SW 1271 (cell line): ENCODE measurements at regions not wholly inside any gene's neighbourhood (a gene's known extent, or its start where the extent isn't known, plus 50 kb on each side); places are given as distances from the start of the nearest gene placed in this dataset.
A peak's percentile ranks its signal among the peaks of the same experiment; 100 is the strongest.

Experiments
- DNase-seq, 2 experiments: peaks; one replicate each; lab custom pipeline; 2025; lab: John Stamatoyannopoulos, UW

DNA sequence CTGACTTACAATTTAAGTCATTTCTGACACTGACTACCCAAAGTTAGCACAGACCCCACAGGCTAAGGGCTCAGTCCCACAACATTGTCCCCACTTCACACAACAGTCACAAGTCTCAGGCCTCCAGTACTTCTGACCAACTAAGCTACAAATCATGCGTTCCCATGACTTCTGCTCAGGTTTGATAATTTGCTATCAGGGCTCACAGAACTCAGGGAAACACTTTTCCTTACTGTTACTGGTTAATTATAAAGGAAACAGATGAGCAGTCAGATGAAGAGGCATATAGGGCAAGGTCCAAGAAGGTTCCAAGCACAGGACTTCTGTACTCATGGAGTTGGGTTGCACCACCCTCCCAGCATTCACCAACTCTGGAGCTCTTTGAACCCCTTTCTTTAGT is 151.2 kb upstream of the TNR start:
- DNase-seq: no peak

GRCh38 chr1:175893192-175893591 is 149.8 kb upstream of the TNR start:
- DNase-seq: no peak

DNA sequence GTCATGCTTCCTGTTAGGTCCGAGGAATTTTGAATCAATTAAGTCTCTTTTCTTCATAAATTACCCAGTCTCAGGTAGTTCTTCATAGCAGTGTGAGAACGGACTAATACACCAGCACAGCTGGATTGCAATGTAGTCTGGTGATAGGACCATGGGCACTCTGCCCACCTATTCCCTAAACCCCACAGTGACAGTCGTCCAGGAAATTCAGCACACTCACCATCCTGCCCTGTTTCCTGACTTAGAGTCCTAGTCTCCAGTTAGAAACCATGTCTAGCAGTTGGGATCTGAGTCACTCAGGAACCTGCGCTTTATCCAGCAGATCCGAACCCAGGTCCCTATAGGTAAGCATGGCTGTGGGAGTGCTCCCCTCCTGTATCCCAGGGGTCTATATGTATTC is 149.3 kb upstream of the TNR start:
- no peak for DNase-seq

GRCh38 chr1:175891783-175892309 is 148.5 kb upstream of the TNR start:
- no peak for DNase-seq

DNA sequence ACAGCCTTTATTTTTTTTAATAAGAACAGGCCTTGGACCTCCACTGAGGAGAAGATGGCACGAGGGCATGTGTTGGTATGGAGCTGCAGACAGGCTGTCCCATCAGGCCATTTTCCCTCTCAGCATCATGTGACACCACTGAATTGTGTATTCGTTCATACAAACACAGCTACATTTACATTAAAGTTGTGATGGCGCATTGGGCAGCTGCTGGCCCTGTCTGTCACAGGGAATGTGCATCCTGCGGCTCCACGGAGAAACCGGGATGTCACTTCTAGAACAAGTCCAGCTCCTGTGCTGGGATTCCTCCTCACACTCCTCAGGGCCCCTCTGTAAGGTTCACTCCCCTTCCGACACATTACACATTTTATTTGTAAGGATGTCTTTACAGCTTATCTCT is 147.6 kb upstream of the TNR start:
- DNase-seq: no peak

DNA sequence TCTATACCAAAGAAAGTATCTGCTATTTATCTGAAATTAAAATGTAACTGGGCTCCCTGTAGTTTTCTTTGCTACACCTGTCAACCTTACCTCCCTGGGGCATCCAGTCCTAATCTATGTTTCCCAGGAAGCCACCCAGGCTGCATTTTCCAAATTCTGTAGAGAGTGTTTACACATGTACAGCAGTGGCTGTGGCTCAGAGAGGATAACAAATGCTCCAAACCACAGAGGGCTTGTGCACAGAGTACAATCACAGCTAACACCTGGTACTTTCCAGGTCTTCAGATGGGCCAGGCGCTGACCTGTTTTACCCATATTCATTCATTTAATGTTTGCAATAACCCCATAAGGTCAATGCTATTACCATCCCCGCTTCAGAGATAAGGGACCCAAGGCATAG is 146.5 kb upstream of the TNR start:
- no peak for DNase-seq

DNA sequence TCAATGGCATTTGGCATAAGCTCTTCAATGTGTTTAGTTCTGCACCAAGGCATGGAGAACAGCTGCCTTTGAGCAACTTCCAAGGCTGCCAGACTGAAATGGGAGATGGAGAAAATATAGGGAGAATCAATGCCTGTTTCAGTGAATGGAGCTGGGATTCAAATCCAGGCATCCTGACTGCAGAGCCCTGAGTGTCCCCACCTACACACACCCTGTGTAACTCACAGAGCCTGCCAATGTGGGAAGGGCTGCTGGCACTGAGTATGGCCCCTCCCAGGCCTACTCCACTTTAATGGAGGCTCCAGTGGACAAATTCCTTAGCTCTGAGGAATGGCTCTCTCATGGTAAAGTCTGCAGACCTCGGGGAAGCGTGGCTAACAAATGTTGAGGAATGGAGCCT is 145.6 kb upstream of the TNR start:
- no peak for DNase-seq

- DNase-seq: peak in 1 of 2 experiments; percentile 2
These were observed 144.6 kb upstream of the TNR start for GRCh38 chr1:175887981-175888428.

GRCh38 chr1:175887521-175887920 is 144.1 kb upstream of the TNR start:
- DNase-seq: no peak

- DNase-seq: no peak
These were observed 141.9 kb upstream of the TNR start for GRCh38 chr1:175885326-175885725.

GRCh38 chr1:175884369-175884768 is 141.0 kb upstream of the TNR start:
- no peak for DNase-seq

DNA sequence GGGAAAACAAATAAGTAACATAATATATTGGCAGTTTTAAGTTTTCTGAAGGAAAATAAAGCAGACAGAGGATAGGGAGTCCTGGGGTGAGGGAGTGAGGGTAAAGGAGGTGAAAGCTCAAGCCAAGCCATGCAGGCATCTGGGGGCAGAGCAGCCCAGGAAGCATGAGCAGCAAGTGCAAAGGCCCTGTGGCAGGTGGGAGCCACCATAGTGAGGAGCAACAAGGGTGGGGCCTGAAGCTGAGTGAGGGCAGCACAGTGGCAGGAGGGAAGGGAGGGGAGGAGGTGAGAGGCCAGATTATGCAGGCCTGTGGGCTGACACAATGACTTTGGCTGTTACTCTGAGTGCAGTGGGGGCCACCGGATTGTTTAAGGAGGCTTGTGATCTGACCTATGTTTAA is 138.8 kb upstream of the TNR start:
- no peak for DNase-seq

DNA sequence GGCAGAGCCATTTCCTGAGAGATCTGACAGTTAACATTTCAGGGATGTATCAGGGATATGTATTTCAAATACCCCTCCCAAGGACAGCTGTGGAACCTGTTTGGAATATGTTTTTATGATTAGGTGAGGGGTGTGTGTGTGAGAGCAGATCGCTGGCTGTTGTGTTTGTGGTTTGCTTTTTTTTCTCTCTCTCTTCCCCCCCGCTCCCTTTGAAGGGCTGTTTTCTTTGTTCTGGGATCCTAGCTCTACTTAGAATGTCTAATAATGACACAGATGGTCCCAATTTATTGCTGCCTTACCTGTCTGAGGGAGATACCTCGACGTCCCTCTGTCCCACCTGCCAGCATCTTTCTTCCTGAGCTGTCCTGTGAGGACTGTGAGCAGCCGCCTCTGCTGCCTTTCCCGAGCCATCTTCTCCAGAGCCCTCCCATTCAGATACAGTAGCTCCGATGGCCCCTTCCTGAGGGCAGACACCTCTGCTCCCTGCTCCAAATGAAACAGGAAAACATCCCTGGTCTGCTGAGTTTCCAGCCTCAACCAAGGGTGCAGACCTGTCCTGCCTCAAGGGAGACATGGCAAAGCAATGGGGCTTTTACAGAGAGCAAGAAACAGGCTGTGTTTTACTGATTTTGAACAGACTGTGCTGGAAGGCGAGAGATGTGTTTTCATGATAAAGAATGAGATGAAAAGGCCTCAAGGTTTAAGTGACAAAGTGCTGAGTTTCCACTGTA is 138.0 kb upstream of the TNR start:
- no peak for DNase-seq

DNA sequence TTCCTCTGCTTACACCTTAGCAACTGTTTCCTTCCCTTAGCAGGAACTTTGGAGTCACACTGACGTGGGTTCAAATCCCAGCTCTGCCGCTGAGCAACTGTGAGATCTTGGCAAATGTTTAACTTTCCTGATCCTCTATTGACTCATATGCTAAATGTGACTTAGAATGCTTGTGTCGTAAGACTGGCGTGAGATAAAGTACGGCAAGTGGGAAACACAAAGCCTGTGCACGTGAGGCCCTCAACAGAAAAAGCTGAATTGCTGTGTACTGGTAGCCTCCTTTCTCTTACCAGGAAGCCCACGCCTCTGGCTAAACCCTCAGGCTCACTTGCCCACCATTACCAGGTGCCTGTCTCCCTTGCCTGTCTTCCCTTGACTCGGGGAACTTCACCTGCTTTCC is 135.4 kb upstream of the TNR start:
- no peak for DNase-seq

DNA sequence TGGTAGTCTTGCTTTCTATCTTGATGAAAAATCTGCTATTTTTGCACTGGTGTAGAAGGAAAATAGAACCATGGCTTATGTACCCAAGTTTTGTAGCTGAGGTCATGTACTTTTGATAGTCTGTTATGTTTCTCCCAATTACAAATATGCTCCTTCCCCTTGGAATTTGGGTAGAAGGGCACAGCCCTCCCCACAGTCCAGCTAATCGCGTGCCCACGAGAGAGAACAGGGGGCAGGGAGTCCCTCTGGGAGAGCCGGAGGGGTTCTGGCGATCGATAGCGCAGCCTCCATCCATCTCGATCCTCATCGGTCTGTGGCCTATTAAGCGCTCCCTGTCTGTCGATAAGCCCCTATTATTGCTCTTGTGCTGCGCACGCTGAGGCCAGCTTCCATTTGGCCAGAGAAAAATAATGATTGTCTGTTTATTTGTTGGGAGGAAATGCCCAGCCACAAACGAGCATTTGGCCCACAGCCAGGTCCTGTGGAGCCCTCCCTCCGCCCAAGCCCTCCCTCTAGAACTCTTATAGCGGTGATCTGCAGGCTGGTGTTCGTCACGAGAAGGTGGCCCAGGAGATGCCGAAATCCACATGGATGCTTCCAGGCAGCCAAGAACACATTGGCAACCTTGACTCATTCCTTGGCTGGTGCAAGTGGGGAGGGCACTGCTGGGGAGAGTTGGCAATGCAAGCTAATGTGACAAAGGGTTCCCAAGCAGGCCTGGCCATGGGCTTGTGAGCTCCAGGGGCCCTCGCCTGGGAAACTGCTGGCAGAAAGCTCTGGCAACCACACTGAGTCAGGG is 134.7 kb upstream of the TNR start:
- no peak for DNase-seq

DNA sequence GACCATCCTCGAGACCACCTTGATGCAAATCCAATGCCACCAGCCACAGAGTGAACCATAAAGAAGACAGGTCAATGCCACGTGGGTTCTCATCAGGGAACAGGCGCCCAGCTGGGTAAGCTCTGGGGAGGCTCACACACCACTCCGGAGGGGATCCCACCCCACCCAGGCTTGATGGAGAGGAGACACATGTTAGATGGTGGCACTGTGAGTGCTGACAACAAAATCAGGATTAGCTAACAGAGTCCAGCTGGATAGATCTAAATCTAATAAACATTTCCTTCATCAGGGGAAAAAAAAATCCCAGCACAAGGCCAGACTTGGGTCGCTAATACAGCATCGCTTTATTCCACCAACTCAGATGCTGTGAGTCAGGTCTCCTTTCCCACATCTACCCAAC is 132.2 kb upstream of the TNR start:
- DNase-seq: no peak

- DNase-seq: no peak
These were observed 130.7 kb upstream of the TNR start for GRCh38 chr1:175874081-175874480.

- DNase-seq: no peak
These were observed 130.0 kb upstream of the TNR start for GRCh38 chr1:175873290-175873935.

GRCh38 chr1:175872588-175872987 is 129.2 kb upstream of the TNR start:
- DNase-seq: no peak

- no peak for DNase-seq
These were observed 128.3 kb upstream of the TNR start for GRCh38 chr1:175871647-175872046.

- DNase-seq: no peak
These were observed 126.8 kb upstream of the TNR start for GRCh38 chr1:175870217-175870616.

DNA sequence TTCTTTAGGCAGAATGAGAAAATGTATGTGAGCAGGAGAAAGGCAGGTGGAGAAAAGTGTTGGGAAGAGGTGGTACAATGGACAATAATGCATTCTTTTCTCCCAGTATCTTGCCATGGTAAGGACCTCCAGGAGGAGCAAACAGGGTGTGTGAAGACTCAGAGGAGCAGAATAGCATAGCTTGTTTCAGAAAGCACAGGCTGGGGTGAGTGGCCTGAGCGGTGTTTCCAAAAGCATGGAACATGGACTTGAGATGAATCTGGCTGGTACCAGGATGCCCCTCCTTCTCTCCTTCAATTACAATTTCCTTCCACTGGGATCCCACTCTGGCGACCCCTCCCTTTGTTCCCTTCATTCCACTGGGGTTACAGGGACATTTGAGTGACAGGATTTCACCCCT is 123.4 kb upstream of the TNR start:
- DNase-seq: no peak
